Natural killer cell (primary cell): ENCODE measurements at regions not wholly inside any gene's neighbourhood (a gene's known extent, or its start where the extent isn't known, plus 50 kb on each side); places are given as distances from the start of the nearest gene placed in this dataset.

Experiments
- ATAC-seq, 3 donors: fragments of 150-1000 bp in 2 of 3; fragments of 200-7000 bp in 1 of 3; cut with Tn5 transposase; 1 replicate in 1 of 3; 2 replicates in 2 of 3; pipeline ENCODE4 v1.10.0; 2021; ENCODE audit warnings: mild to moderate bottlenecking in 2 of 3, moderate library complexity in 2 of 3
- DNase-seq, 2 donors: peaks; one replicate each; pipeline versions ENCODE4 v3.0.0 to v3.0.0-alpha.2; 2013 to 2021; ENCODE audit warnings: mixed read lengths in 1 of 2
- H3K27ac ChIP-seq: one replicate; pipeline ENCODE4 v1.5.1; 2013; ENCODE audit warnings: mild to moderate bottlenecking, low read length
- H3K27me3 ChIP-seq: one replicate; pipeline ENCODE4 v1.6.1; 2013; ENCODE audit warnings: low read length; ENCODE audit not compliant: control insufficient read depth, insufficient read depth
- H3K36me3 ChIP-seq: one replicate; pipeline ENCODE4 v1.6.1; 2013; ENCODE audit warnings: low read length; ENCODE audit not compliant: control insufficient read depth, insufficient read depth
- H3K4me1 ChIP-seq: one replicate; pipeline ENCODE4 v1.6.1; 2013; ENCODE audit warnings: low read length; ENCODE audit not compliant: control insufficient read depth, insufficient read depth
- H3K4me3 ChIP-seq: one replicate; pipeline ENCODE4 v1.5.1; 2013; ENCODE audit warnings: low read length
- H3K9me3 ChIP-seq: one replicate; pipeline ENCODE4 v1.6.1; 2013; ENCODE audit warnings: low read length; ENCODE audit not compliant: control insufficient read depth, insufficient read depth
- H3K27ac Mint-ChIP-seq, 2 donors: one replicate each; pipeline ENCODE4 v1.8.0; 2022; ENCODE audit warnings: mild to moderate bottlenecking in 2 of 2, mixed read lengths in 2 of 2, moderate library complexity in 1 of 2
- H3K27me3 Mint-ChIP-seq, 2 donors: one replicate each; pipeline ENCODE4 v1.8.0; 2022; ENCODE audit warnings: low read depth in 2 of 2, mixed read lengths in 2 of 2
- H3K36me3 Mint-ChIP-seq: one replicate; pipeline ENCODE4 v1.8.0; 2022; ENCODE audit warnings: mixed read lengths
- H3K4me1 Mint-ChIP-seq, 2 donors: one replicate each; pipeline ENCODE4 v1.8.0; 2022; ENCODE audit warnings: mixed read lengths in 2 of 2
- H3K4me3 Mint-ChIP-seq: one replicate; pipeline ENCODE4 v1.8.0; 2022; ENCODE audit warnings: mild to moderate bottlenecking, moderate library complexity, mixed read lengths
- H3K9me3 Mint-ChIP-seq, 2 donors: one replicate each; pipeline ENCODE4 v1.8.0; 2022; ENCODE audit warnings: mixed read lengths in 2 of 2
- CTCF ChIP-seq: fragments of 200-600 bp; IDR thresholded peaks from one replicate; pipeline ENCODE4 v1.8.0; 2022; ENCODE audit warnings: antibody characterized with exemption
- WGBS: methylation state at CpG from one replicate; pipeline ENCODE4 v1.1.7; 2013; ENCODE audit warnings: missing lambda C conversion rate; ENCODE audit not compliant: insufficient coverage; 5-methylcytosine and 5-hydroxymethylcytosine counted together
- intact Hi-C: fragments of 100-400 bp; cut with micrococcal nuclease; formaldehyde crosslinking; loops from one replicate; pipeline ENCODE4 v1.14.2; 2022

GRCh38 chr2:15092691-15093090, 460.2 kb downstream of the LRATD1 start:
- DNase-seq (no peak), ATAC-seq (no peak)
- H3K36me3 Mint-ChIP-seq, result no peaks in the 10 kb centered on the region
- Histone ChIP-seq H3K4me1 (no peaks in the 10 kb centered on the region), H3K27me3 (no peaks in the 10 kb centered on the region), H3K27ac (no peak overlapping the region), H3K4me3 (no peak overlapping the region), H3K36me3 (no peaks in the 10 kb centered on the region), H3K9me3 (no peaks in the 10 kb centered on the region)
- no peak for TF ChIP-seq CTCF
- H3K4me1 Mint-ChIP-seq, result peaks cover 10 to 13% of the 10 kb centered on the region in 2 donors
- intact Hi-C loops, result no loop called here
- no peak overlapping the region for H3K27ac Mint-ChIP-seq
- H3K4me3 Mint-ChIP-seq, result no peak overlapping the region
- 76% methylated on average over 6 of the region's 6 CpGs for whole genome bisulfite sequencing
- H3K27me3 Mint-ChIP-seq, result peaks cover 0 to 4% of the 10 kb centered on the region in 2 donors
- no peaks in the 10 kb centered on the region for H3K9me3 Mint-ChIP-seq

GRCh38 chr2:15094161-15094560, 461.6 kb downstream of the LRATD1 start:
- Mint-ChIP-seq H3K9me3 (no peaks in the 10 kb centered on the region), H3K36me3 (no peaks in the 10 kb centered on the region), H3K4me1 (peaks cover 10 to 13% of the 10 kb centered on the region in 2 donors), H3K27me3 (peaks cover 0 to 2% of the 10 kb centered on the region in 2 donors), H3K4me3 (no peak overlapping the region), H3K27ac (no peak overlapping the region)
- Histone ChIP-seq H3K9me3 (no peaks in the 10 kb centered on the region), H3K27ac (no peak overlapping the region), H3K36me3 (no peaks in the 10 kb centered on the region), H3K27me3 (no peaks in the 10 kb centered on the region), H3K4me1 (no peaks in the 10 kb centered on the region), H3K4me3 (no peak overlapping the region)
- intact Hi-C loops, result no loop called here
- DNase-seq, result no peak
- WGBS, result 93% methylated on average over 1 of the region's 1 CpG
- no peak for ATAC-seq
- TF ChIP-seq CTCF, result no peak

- Histone ChIP-seq H3K9me3 (no peaks in the 10 kb centered on the region), H3K27ac (no peak overlapping the region), H3K27me3 (no peaks in the 10 kb centered on the region), H3K4me1 (no peaks in the 10 kb centered on the region), H3K4me3 (no peak overlapping the region), H3K36me3 (no peaks in the 10 kb centered on the region)
- intact Hi-C loops, result no loop called here
- Mint-ChIP-seq H3K27ac (peak overlapping the region in 1 of 2 donors; percentile 0), H3K9me3 (no peaks in the 10 kb centered on the region), H3K36me3 (no peaks in the 10 kb centered on the region), H3K4me3 (no peak overlapping the region), H3K27me3 (peaks cover 0 to 2% of the 10 kb centered on the region in 2 donors), H3K4me1 (peaks cover 10 to 13% of the 10 kb centered on the region in 2 donors)
- DNase-seq, result no peak
- peak in 2 of 3 donors; percentile 44 to 70 for ATAC-seq
- TF ChIP-seq CTCF, result no peak
Observed at GRCh38 chr2:15096873-15097272, 464.3 kb downstream of the NBAS start.

- no peaks in the 10 kb centered on the region for H3K4me1 ChIP-seq
- no peak overlapping the region for H3K4me3 Mint-ChIP-seq
- 79% methylated on average over 1 of the region's 1 CpG for WGBS
Observed at GRCh38 chr2:15107137-15107536, 454.0 kb downstream of the NBAS start.

More at GRCh38 chr2:15107137-15107536, 454.0 kb downstream of the NBAS start:
- Histone ChIP-seq H3K27ac (no peak overlapping the region), H3K27me3 (no peaks in the 10 kb centered on the region), H3K4me3 (no peak overlapping the region), H3K9me3 (no peaks in the 10 kb centered on the region), H3K36me3 (no peaks in the 10 kb centered on the region)
- Mint-ChIP-seq H3K4me1 (no peaks in the 10 kb centered on the region), H3K9me3 (peaks cover 2 to 8% of the 10 kb centered on the region in 2 donors), H3K27ac (no peak overlapping the region), H3K27me3 (peaks cover 0 to 2% of the 10 kb centered on the region in 2 donors), H3K36me3 (peaks cover 17% of the 10 kb centered on the region)
- no peak for TF ChIP-seq CTCF
- ATAC-seq, result no peak
- intact Hi-C loops, result no loop called here
- DNase-seq, result no peak
